Heart left ventricle (tissue), 16 donors: ENCODE measurements at regions not wholly inside any gene's neighbourhood (a gene's known extent, or its start where the extent isn't known, plus 50 kb on each side); places are given as distances from the start of the nearest gene placed in this dataset.
A peak's percentile ranks its signal among the peaks of the same experiment; 100 is the strongest.
"Not testable (repeated sequence)": the region's sequence is repeated elsewhere in the genome, so short reads cannot be mapped to it uniquely, and the experiment has no call there.

Source experiments
- ATAC-seq, 4 donors: fragments of 200-7000 bp; cut with Tn5 transposase; one replicate each; pipeline ENCODE4 v1.9.1; 2020 to 2022; ENCODE audit warnings: moderate library complexity in 4 of 4, mild to moderate bottlenecking in 3 of 4, moderate number of reproducible peaks in 1 of 4
- DNase-seq, 5 donors: peaks; one replicate each; pipeline ENCODE4 v3.0.0-alpha.2; 2020
- H3K27ac ChIP-seq, 12 donors: fragments of 200-600 bp; sonication (generic) in 4 of 12; one replicate each; pipeline versions ENCODE4 v1.5.0 to v1.8.0; 2016 to 2022; ENCODE audit warnings: mild to moderate bottlenecking in 2 of 12
- H3K27me3 ChIP-seq, 9 donors: fragments of 200-600 bp; sonication (generic) in 2 of 9; one replicate each; pipeline versions ENCODE4 v1.5.1 to v1.8.0; 2016 to 2022; ENCODE audit warnings: mild to moderate bottlenecking in 3 of 9
- H3K36me3 ChIP-seq, 9 donors: fragments of 200-600 bp; sonication (generic) in 2 of 9; one replicate each; pipeline versions ENCODE4 v1.5.0 to v1.8.0; 2018 to 2022; ENCODE audit warnings: mild to moderate bottlenecking in 2 of 9
- H3K4me1 ChIP-seq, 12 donors: fragments of 200-600 bp; sonication (generic) in 4 of 12; one replicate each; pipeline versions ENCODE4 v1.5.0 to v1.8.0; 2016 to 2022; ENCODE audit warnings: mild to moderate bottlenecking in 3 of 12
- H3K4me3 ChIP-seq, 12 donors: fragments of 200-600 bp; sonication (generic) in 4 of 12; one replicate each; pipeline versions ENCODE4 v1.5.0 to v1.8.0; 2017 to 2022; ENCODE audit warnings: mild to moderate bottlenecking in 9 of 12, moderate library complexity in 4 of 12
- H3K9me3 ChIP-seq, 12 donors: fragments of 200-600 bp; sonication (generic) in 4 of 12; one replicate each; pipeline versions ENCODE4 v1.5.0 to v1.8.0; 2016 to 2022; ENCODE audit warnings: mild to moderate bottlenecking in 1 of 12
- WGBS, 4 donors: extraction: QIAGEN DNeasy Blood & Tissue Kit in 2 of 4; methylation state at CpG; one replicate each; pipeline versions ENCODE4 v1.1.5 to v1.1.7; 2013 to 2018; 5-methylcytosine and 5-hydroxymethylcytosine counted together
- intact Hi-C, 10 donors: fragments of 100-400 bp; cut with DNase I; formaldehyde crosslinking; loops; one replicate each; pipeline versions ENCODE4 v1.11.1 to v1.14.2; 2022
- donor health status: ischemic (EF 13 %, LVEDD 7.1; RV severe dilation, severe dysfunction).
- donor health status: healthy with polysubstance abuse.
- donor health status: DM: no; HTN: yes; CAD: no.
- donor health status: DM: no; HTN: no; CAD: no.
- donor health status: ischemic (EF 25% LVEDD 6.9; RV normal size, moderate dysfunction).
- donor health status: ischemic (EF 25% LVEDD 5.7; RV mildly dilated, moderate dysfunction).
- donor health status: healthy.
- donor health status: DM: yes; HTN: yes; CAD: no.
- donor health status: ischemic (EF 35%, LVEDD 5.7; RV mildly dilated, moderate dysfunction).
- donor health status: nonischemic (EF 11% LVEDD 7.7; RV severe dilation, severe dysfunction).
- donor health status: DM: yes; HTN: yes; CAD: no.
- donor health status: PGD.
- donor health status: ischemic (EF 29% LVEDD 5.4; RV normal size, mild dysfunction).
- donor health status: nonischemic (EF 23%, LVEDD 6.1; RV moderate dilation, normal function).

- H3K36me3 ChIP-seq, H3K4me1 ChIP-seq, intact Hi-C loops, H3K4me3 ChIP-seq, H3K27ac ChIP-seq, ATAC-seq: not testable (repeated sequence)
- Histone ChIP-seq H3K9me3 (peaks cover 0 to 11% (median 0%) of the 10 kb centered on the region in 12 donors), H3K27me3 (peaks cover 0 to 26% (median 0%) of the 10 kb centered on the region in 9 donors)
- peak in 1 of 5 donors; percentile 9 for DNase-seq
- 33 to 51% (median 41%) methylated on average over 2 of the region's 2 CpGs for WGBS, 4 donors
Measured at GRCh38 chr15:20286559-20286958, 255.0 kb downstream of the GOLGA6L6 start.

GRCh38 chr15:20285696-20286300 is 255.8 kb downstream of the GOLGA6L6 start:
- WGBS, 4 donors: 37 to 44% (median 43%) methylated on average over 5 of the region's 5 CpGs
- DNase-seq, H3K4me1 ChIP-seq, H3K36me3 ChIP-seq, H3K4me3 ChIP-seq, ATAC-seq, intact Hi-C loops, H3K27ac ChIP-seq: not testable (repeated sequence)
- H3K9me3 ChIP-seq: peaks cover 0 to 17% (median 0%) of the 10 kb centered on the region in 12 donors
- peaks cover 0 to 31% (median 0%) of the 10 kb centered on the region in 9 donors for H3K27me3 ChIP-seq

GRCh38 chr15:20284891-20285535 is 256.6 kb downstream of the GOLGA6L6 start:
- Histone ChIP-seq H3K9me3 (peaks cover 0 to 24% (median 0%) of the 10 kb centered on the region in 12 donors), H3K27me3 (peaks cover 0 to 35% (median 0%) of the 10 kb centered on the region in 9 donors)
- H3K36me3 ChIP-seq, ATAC-seq, H3K4me1 ChIP-seq, intact Hi-C loops, H3K4me3 ChIP-seq, H3K27ac ChIP-seq: not testable (repeated sequence)
- peak in 2 of 5 donors; percentile 6 to 39 for DNase-seq
- WGBS, 4 donors: 46 to 53% (median 48%) methylated on average over 3 of the region's 3 CpGs

GRCh38 chr15:20283651-20284050 is 257.9 kb downstream of the GOLGA6L6 start:
- H3K4me3 ChIP-seq, H3K36me3 ChIP-seq, H3K27ac ChIP-seq, H3K4me1 ChIP-seq, ATAC-seq, intact Hi-C loops: not testable (repeated sequence)
- Histone ChIP-seq H3K27me3 (peaks cover 0 to 28% (median 0%) of the 10 kb centered on the region in 9 donors), H3K9me3 (peaks cover 0 to 32% (median 0%) of the 10 kb centered on the region in 12 donors)
- DNase-seq: peak in 1 of 5 donors; percentile 31
- WGBS, 4 donors: 47 to 56% (median 50%) methylated on average over 3 of the region's 3 CpGs

GRCh38 chr15:20282491-20282943 is 259.1 kb downstream of the GOLGA6L6 start:
- 79 to 82% (median 80%) methylated on average over 29 of the region's 29 CpGs for WGBS, 4 donors
- peak in 1 of 5 donors; percentile 79 for DNase-seq

GRCh38 chr15:20281567-20282275 is 259.9 kb downstream of the GOLGA6L6 start:
- DNase-seq: peak in 1 of 5 donors; percentile 47
- Histone ChIP-seq H3K27me3 (peaks cover 0 to 30% (median 0%) of the 10 kb centered on the region in 9 donors), H3K9me3 (peaks cover 0 to 36% (median 6%) of the 10 kb centered on the region in 12 donors)
- H3K4me3 ChIP-seq, H3K36me3 ChIP-seq, intact Hi-C loops, ATAC-seq, H3K27ac ChIP-seq, H3K4me1 ChIP-seq: not testable (repeated sequence)
- WGBS, 4 donors: 66 to 67% (median 66%) methylated on average over 7 of the region's 7 CpGs

More at GRCh38 chr15:20282491-20282943, 259.1 kb downstream of the GOLGA6L6 start:
- Histone ChIP-seq H3K27me3 (peaks cover 0 to 27% (median 0%) of the 10 kb centered on the region in 9 donors), H3K9me3 (peaks cover 0 to 32% (median 2%) of the 10 kb centered on the region in 12 donors)
- H3K27ac ChIP-seq, H3K4me1 ChIP-seq, H3K4me3 ChIP-seq, intact Hi-C loops, H3K36me3 ChIP-seq: not testable (repeated sequence)
- peak in 1 of 4 donors; percentile 30 for ATAC-seq
